ENCODE measurements at regions not wholly inside any gene's neighbourhood (a gene's known extent, or its start where the extent isn't known, plus 50 kb on each side); places are given as distances from the start of the nearest gene placed in this dataset.
"Not testable (repeated sequence)": the region's sequence is repeated elsewhere in the genome, so short reads cannot be mapped to it uniquely, and the experiment has no call there.

DNA sequence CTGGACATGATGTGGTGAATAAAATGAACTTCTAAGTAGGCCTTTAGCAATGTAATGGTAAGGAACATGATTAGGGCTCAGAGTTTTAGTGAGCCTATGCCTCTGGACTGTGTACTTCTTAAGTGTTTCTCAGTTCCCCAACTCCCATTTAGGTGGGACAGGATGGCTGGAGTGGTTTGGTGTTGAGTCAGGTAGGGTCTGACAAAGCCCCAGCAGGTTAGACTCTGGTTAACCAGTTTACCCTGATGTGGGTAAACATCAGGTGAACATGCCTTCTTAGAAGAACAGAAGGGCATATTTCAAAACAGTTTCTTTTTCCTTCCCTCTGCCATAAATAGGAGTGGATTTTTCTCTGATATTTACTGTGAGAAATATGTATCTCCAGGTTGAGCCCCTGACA lies 1548.7 kb downstream of the GRIK2 start:
- no peaks in the 10 kb centered on the region for H3K4me1 Mint-ChIP-seq (ENCODE audit: low read depth)
- no peaks in the 10 kb centered on the region for H3K36me3 Mint-ChIP-seq
- no peaks in the 10 kb centered on the region for H3K27me3 Mint-ChIP-seq
- DNase-seq, result no peak
- H3K27ac Mint-ChIP-seq, result no peak overlapping the region
- no peak overlapping the region for H3K4me3 Mint-ChIP-seq
- intact Hi-C loops (cut with micrococcal nuclease), result no loop called here
- POLR2A ChIA-PET, result no interaction called here
- CTCF ChIA-PET, result no interaction called here
- peaks cover 6% of the 10 kb centered on the region for H3K9me3 Mint-ChIP-seq

DNA sequence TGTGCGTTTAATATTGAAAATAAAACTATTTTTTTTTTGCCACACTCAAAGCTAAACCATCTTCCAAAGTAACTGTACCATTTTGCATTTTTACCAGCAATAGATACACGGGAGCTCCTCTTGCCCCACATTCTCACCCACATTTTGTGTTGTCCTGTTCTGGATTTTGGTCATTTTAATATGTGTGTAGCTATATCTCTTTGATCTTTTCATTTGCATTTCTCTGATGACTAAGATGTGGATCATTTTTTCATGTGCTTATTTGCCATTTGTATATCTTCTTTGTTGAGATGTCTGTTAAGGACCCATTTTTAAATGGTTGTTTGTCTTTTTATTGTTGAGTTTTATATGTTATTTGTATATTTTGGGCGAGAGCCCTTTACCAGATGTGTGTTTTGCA lies 1543.5 kb downstream of the GRIK2 start:
- Mint-ChIP-seq H3K27ac (no peak overlapping the region), H3K4me1 (ENCODE audit: low read depth) (no peaks in the 10 kb centered on the region), H3K36me3 (no peaks in the 10 kb centered on the region), H3K4me3 (no peak overlapping the region), H3K9me3 (peaks cover 2% of the 10 kb centered on the region), H3K27me3 (no peaks in the 10 kb centered on the region)
- intact Hi-C loops (cut with micrococcal nuclease), result no loop called here
- CTCF ChIA-PET, result no interaction called here
- no peak for DNase-seq
- POLR2A ChIA-PET, result no interaction called here

DNA sequence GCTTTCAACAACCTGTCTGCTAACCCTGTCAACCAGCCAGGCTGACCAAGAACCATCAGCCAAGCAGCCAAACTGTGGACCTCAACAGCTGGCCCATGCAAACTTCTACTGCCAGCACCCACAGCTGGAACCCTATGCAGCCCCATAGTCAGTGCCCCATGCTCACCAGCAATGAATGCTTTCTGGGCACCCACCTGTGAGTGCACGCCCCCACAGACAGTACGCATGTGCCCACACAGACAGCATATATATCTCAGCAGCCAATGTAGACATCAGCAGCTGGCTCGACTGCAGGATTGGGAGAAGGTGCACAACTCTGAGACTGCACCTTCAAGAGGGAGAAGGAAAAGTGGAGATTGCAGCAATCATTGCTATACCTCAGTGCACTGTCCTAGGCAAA lies 1534.6 kb downstream of the GRIK2 start:
- Mint-ChIP-seq H3K4me3 (no peak overlapping the region), H3K9me3 (no peaks in the 10 kb centered on the region), H3K36me3 (no peaks in the 10 kb centered on the region), H3K27me3 (no peaks in the 10 kb centered on the region), H3K27ac (no peak overlapping the region), H3K4me1 (ENCODE audit: low read depth) (no peaks in the 10 kb centered on the region)
- DNase-seq, result no peak
- POLR2A ChIA-PET, result no interaction called here
- CTCF ChIA-PET, result no interaction called here
- intact Hi-C loops (cut with micrococcal nuclease), result no loop called here

GRCh38 chr6:102918161-102918560 lies 1524.7 kb downstream of the GRIK2 start:
- intact Hi-C loops (cut with micrococcal nuclease), result no loop called here
- Mint-ChIP-seq H3K4me3 (no peak overlapping the region), H3K9me3 (peaks cover 20% of the 10 kb centered on the region), H3K27me3 (no peaks in the 10 kb centered on the region), H3K27ac (no peak overlapping the region), H3K36me3 (no peaks in the 10 kb centered on the region), H3K4me1 (ENCODE audit: low read depth) (no peaks in the 10 kb centered on the region)
- ChIA-PET CTCF (no interaction called here), POLR2A (no interaction called here)
- no peak for DNase-seq

DNA sequence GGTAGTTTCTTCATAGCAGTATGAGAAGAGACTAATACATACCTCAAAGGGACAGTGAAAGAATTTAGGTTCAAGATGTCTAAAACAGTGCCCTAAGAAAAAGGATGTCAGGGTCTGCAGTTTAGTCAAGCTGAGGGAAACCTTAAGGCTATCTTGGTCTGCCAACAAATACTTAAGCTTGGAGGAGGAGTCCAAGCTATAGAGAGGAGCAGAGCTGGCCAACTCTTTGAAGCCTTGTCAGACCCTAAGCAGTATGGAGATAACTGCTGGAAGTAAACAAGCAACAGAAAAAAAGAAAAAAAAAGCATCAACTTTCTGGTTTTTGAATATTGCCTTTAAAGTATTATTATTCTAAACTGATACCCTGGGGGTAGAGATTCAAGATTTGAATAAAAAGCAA lies 1518.1 kb downstream of the GRIK2 start:
- Mint-ChIP-seq H3K27ac (no peak overlapping the region), H3K9me3 (peaks cover 18% of the 10 kb centered on the region), H3K27me3 (no peaks in the 10 kb centered on the region), H3K4me3 (no peak overlapping the region), H3K36me3 (no peaks in the 10 kb centered on the region), H3K4me1 (ENCODE audit: low read depth) (no peaks in the 10 kb centered on the region)
- no peak for DNase-seq
- intact Hi-C loops (cut with micrococcal nuclease), result no loop called here
- CTCF ChIA-PET, result no interaction called here
- POLR2A ChIA-PET, result no interaction called here

- DNase-seq, result not testable (repeated sequence)
Observed at GRCh38 chr6:102910701-102911139, 1517.2 kb downstream of the GRIK2 start.

DNA sequence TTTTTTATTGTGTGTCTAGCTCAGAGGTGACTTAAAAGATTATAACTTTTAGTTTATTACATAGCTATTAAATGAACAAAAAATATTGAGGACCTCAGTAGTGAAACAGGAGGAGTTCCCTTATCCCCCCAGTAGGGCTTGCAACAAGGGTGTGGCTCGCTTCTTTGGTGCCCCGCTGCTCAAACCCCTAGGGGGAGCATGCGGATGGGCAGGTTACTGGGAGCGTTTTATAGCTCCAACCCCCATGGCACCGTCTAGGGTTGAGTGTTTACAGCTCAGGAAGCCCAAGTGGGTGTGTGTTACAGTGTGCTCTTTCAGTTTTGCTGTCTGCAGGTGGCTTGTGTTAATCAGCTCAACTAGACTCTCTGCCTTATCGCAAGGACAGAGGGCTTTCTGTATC lies 1513.7 kb downstream of the GRIK2 start:
- H3K27me3 Mint-ChIP-seq, result no peaks in the 10 kb centered on the region
- H3K9me3 Mint-ChIP-seq, result peaks cover 16% of the 10 kb centered on the region
- H3K4me1 Mint-ChIP-seq (ENCODE audit: low read depth), result no peaks in the 10 kb centered on the region
- intact Hi-C loops (cut with micrococcal nuclease), result no loop called here
- CTCF ChIA-PET, result no interaction called here
- no peaks in the 10 kb centered on the region for H3K36me3 Mint-ChIP-seq
- no peak overlapping the region for H3K27ac Mint-ChIP-seq
- POLR2A ChIA-PET, result no interaction called here
- no peak overlapping the region for H3K4me3 Mint-ChIP-seq
- DNase-seq, result no peak

More at GRCh38 chr6:102910701-102911139, 1517.2 kb downstream of the GRIK2 start:
- H3K36me3 Mint-ChIP-seq; H3K4me1 Mint-ChIP-seq (ENCODE audit: low read depth); H3K27ac Mint-ChIP-seq; POLR2A ChIA-PET; intact Hi-C loops (cut with micrococcal nuclease); H3K4me3 Mint-ChIP-seq; H3K27me3 Mint-ChIP-seq; CTCF ChIA-PET: not testable (repeated sequence)
- H3K9me3 Mint-ChIP-seq, result peaks cover 15% of the 10 kb centered on the region

GRCh38 chr6:102902471-102902870 lies 1509.0 kb downstream of the GRIK2 start:
- ChIA-PET CTCF (no interaction called here), POLR2A (no interaction called here)
- H3K9me3 Mint-ChIP-seq, result peaks cover 3% of the 10 kb centered on the region
- no peaks in the 10 kb centered on the region for H3K27me3 Mint-ChIP-seq
- no peaks in the 10 kb centered on the region for H3K36me3 Mint-ChIP-seq
- intact Hi-C loops (cut with micrococcal nuclease), result no loop called here
- H3K27ac Mint-ChIP-seq, result no peak overlapping the region
- H3K4me1 Mint-ChIP-seq (ENCODE audit: low read depth), result no peaks in the 10 kb centered on the region
- no peak for DNase-seq
- H3K4me3 Mint-ChIP-seq, result no peak overlapping the region

GRCh38 chr6:102895683-102896082 lies 1502.2 kb downstream of the GRIK2 start:
- Mint-ChIP-seq H3K4me1 (ENCODE audit: low read depth) (no peaks in the 10 kb centered on the region), H3K27me3 (no peaks in the 10 kb centered on the region), H3K4me3 (no peak overlapping the region), H3K9me3 (peaks cover 4% of the 10 kb centered on the region), H3K36me3 (no peaks in the 10 kb centered on the region), H3K27ac (no peak overlapping the region)
- ChIA-PET POLR2A (no interaction called here), CTCF (no interaction called here)
- intact Hi-C loops (cut with micrococcal nuclease), result no loop called here
- no peak for DNase-seq

GRCh38 chr6:102885165-102885564 lies 1491.7 kb downstream of the GRIK2 start:
- no peaks in the 10 kb centered on the region for H3K4me1 Mint-ChIP-seq (ENCODE audit: low read depth)
- ChIA-PET POLR2A (no interaction called here), CTCF (no interaction called here)
- no peak for DNase-seq
- no peak overlapping the region for H3K27ac Mint-ChIP-seq
- no peaks in the 10 kb centered on the region for H3K9me3 Mint-ChIP-seq
- H3K4me3 Mint-ChIP-seq, result no peak overlapping the region
- no peaks in the 10 kb centered on the region for H3K36me3 Mint-ChIP-seq
- intact Hi-C loops (cut with micrococcal nuclease), result no loop called here
- H3K27me3 Mint-ChIP-seq, result no peaks in the 10 kb centered on the region

- intact Hi-C loops (cut with micrococcal nuclease), result no loop called here
- ChIA-PET CTCF (no interaction called here), POLR2A (no interaction called here)
- no peak for DNase-seq
- H3K27ac Mint-ChIP-seq, result no peak overlapping the region
- no peaks in the 10 kb centered on the region for H3K9me3 Mint-ChIP-seq
- H3K36me3 Mint-ChIP-seq, result no peaks in the 10 kb centered on the region
- H3K27me3 Mint-ChIP-seq, result no peaks in the 10 kb centered on the region
- no peak overlapping the region for H3K4me3 Mint-ChIP-seq
- no peaks in the 10 kb centered on the region for H3K4me1 Mint-ChIP-seq (ENCODE audit: low read depth)
Observed at GRCh38 chr6:102853249-102853955, 1459.9 kb downstream of the GRIK2 start.

GRCh38 chr6:102848796-102849195 lies 1455.3 kb downstream of the GRIK2 start:
- ChIA-PET CTCF (no interaction called here), POLR2A (no interaction called here)
- Mint-ChIP-seq H3K9me3 (no peaks in the 10 kb centered on the region), H3K27me3 (no peaks in the 10 kb centered on the region), H3K4me3 (no peak overlapping the region), H3K36me3 (no peaks in the 10 kb centered on the region), H3K4me1 (ENCODE audit: low read depth) (no peaks in the 10 kb centered on the region), H3K27ac (no peak overlapping the region)
- DNase-seq, result no peak
- intact Hi-C loops (cut with micrococcal nuclease), result no loop called here

GRCh38 chr6:102848210-102848609 lies 1454.7 kb downstream of the GRIK2 start:
- ChIA-PET CTCF (interaction anchor here (0.7 kb wide), 1 partner anchor 70 kb away, joined by 3 read pairs; no protein-coding TSS in a partner anchor), POLR2A (no interaction called here)
- intact Hi-C loops (cut with micrococcal nuclease), result no loop called here
- no peak overlapping the region for H3K4me3 Mint-ChIP-seq
- H3K27ac Mint-ChIP-seq, result no peak overlapping the region
- H3K9me3 Mint-ChIP-seq, result no peaks in the 10 kb centered on the region
- no peaks in the 10 kb centered on the region for H3K4me1 Mint-ChIP-seq (ENCODE audit: low read depth)
- no peaks in the 10 kb centered on the region for H3K36me3 Mint-ChIP-seq
- no peak for DNase-seq
- H3K27me3 Mint-ChIP-seq, result no peaks in the 10 kb centered on the region
